Activated naive CD8-positive, alpha-beta T cell treated with anti-CD3 and anti-CD28 coated beads, Interleukin-2, amount 10 ng/mL, durations not matched to agents 7 days and 5 days (primary cell): ENCODE measurements at regions not wholly inside any gene's neighbourhood (a gene's known extent, or its start where the extent isn't known, plus 50 kb on each side); places are given as distances from the start of the nearest gene placed in this dataset.
"Not testable (repeated sequence)": the region's sequence is repeated elsewhere in the genome, so short reads cannot be mapped to it uniquely, and the experiment has no call there.

Source experiments
- ATAC-seq: fragments of 150-1000 bp; cut with Tn5 transposase; one replicate; pipeline ENCODE4 v1.10.0; 2021; ENCODE audit warnings: low read depth, moderate library complexity
- POLR2A ChIA-PET: fragments of 350-600 bp; sonication (Branson Sonifier 250); formaldehyde crosslinking; loops from one replicate; lab custom pipeline; 2021; ENCODE audit warnings: antibody characterized with exemption; lab: Charles Lee
- DNase-seq: peaks from one replicate; pipeline ENCODE4 v3.0.0; 2021
- H3K27ac Mint-ChIP-seq: one replicate; pipeline ENCODE4 v1.8.0; 2022; ENCODE audit warnings: mild to moderate bottlenecking, mixed read lengths
- H3K27me3 Mint-ChIP-seq: one replicate; pipeline ENCODE4 v1.8.0; 2022; ENCODE audit warnings: mild to moderate bottlenecking, moderate library complexity, mixed read lengths
- H3K36me3 Mint-ChIP-seq: one replicate; pipeline ENCODE4 v1.8.0; 2021; ENCODE audit warnings: mild to moderate bottlenecking, mixed read lengths
- H3K4me1 Mint-ChIP-seq: one replicate; pipeline ENCODE4 v1.8.0; 2021; ENCODE audit warnings: mixed read lengths
- H3K4me3 Mint-ChIP-seq: one replicate; pipeline ENCODE4 v1.8.0; 2022; ENCODE audit warnings: mild to moderate bottlenecking, moderate library complexity, mixed read lengths
- H3K9me3 Mint-ChIP-seq: one replicate; pipeline ENCODE4 v1.8.0; 2021; ENCODE audit warnings: mixed read lengths

DNA sequence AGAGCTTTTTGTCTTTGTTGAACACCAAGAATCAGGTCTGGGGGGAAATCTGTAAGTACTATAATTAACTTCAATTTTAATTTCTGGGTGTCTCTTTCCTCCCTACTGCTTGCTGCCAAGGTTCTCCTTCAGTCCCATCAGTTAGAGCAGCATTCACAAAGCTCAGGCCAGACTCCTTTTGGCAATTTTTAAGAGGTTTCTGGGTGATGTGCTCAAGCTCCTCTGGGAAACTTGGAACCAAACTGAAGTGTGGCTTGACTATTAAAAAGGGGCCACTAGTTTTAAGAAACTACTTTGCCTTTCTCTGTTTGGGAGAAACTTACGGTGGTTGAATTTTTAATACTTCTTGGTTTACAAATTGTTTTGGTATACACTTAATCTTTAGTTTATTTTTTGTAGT, 227.7 kb upstream of the SOX2 start:
- DNase-seq (no peak), ATAC-seq (no peak)
- POLR2A ChIA-PET, result no interaction called here
- H3K4me1 Mint-ChIP-seq, result no peaks in the 10 kb centered on the region
- no peak overlapping the region for H3K4me3 Mint-ChIP-seq
- no peaks in the 10 kb centered on the region for H3K27me3 Mint-ChIP-seq
- no peak overlapping the region for H3K27ac Mint-ChIP-seq
- no peaks in the 10 kb centered on the region for H3K36me3 Mint-ChIP-seq
- H3K9me3 Mint-ChIP-seq, result peaks cover 9% of the 10 kb centered on the region

GRCh38 chr3:181475146-181475545, 236.6 kb upstream of the SOX2 start:
- H3K27me3 Mint-ChIP-seq, H3K4me1 Mint-ChIP-seq, H3K4me3 Mint-ChIP-seq, POLR2A ChIA-PET, DNase-seq, ATAC-seq, H3K36me3 Mint-ChIP-seq, H3K27ac Mint-ChIP-seq: not testable (repeated sequence)
- peaks cover 21% of the 10 kb centered on the region for H3K9me3 Mint-ChIP-seq

GRCh38 chr3:181470349-181470748, 241.4 kb upstream of the SOX2 start:
- Mint-ChIP-seq H3K9me3 (peaks cover 15% of the 10 kb centered on the region), H3K4me3 (no peak overlapping the region), H3K36me3 (no peaks in the 10 kb centered on the region), H3K4me1 (no peaks in the 10 kb centered on the region), H3K27me3 (no peaks in the 10 kb centered on the region), H3K27ac (no peak overlapping the region)
- ATAC-seq (no peak), DNase-seq (no peak)
- POLR2A ChIA-PET, result no interaction called here

- Mint-ChIP-seq H3K27ac (no peak overlapping the region), H3K9me3 (no peaks in the 10 kb centered on the region), H3K4me3 (no peak overlapping the region), H3K27me3 (no peaks in the 10 kb centered on the region), H3K4me1 (no peaks in the 10 kb centered on the region), H3K36me3 (no peaks in the 10 kb centered on the region)
- POLR2A ChIA-PET, result no interaction called here
- DNase-seq (no peak), ATAC-seq (no peak)
These were observed 247.6 kb upstream of the SOX2 start for GRCh38 chr3:181464033-181464694.

- H3K4me1 Mint-ChIP-seq, result no peaks in the 10 kb centered on the region
These were observed 250.3 kb upstream of the SOX2 start for GRCh38 chr3:181461381-181461780.

DNA sequence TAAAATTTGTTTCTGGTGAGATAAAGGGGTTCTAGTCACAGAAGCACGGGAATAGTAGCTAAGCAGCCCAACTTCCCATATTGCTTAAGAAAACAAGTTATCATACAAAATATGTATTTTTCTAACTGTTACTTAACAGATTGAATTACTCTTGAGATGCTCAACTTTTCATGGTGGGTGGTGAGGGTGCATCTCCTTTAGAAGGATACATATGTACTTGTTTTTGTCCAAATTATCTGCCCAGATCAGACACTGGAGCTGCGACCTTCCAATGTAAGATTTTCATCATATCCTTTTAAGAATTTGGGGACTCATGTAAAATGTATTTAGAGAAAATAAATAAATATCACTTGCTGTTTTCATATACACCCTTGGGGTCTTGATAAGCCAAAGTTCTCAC, 252.2 kb upstream of the SOX2 start:
- POLR2A ChIA-PET, result no interaction called here
- Mint-ChIP-seq H3K27ac (no peak overlapping the region), H3K27me3 (no peaks in the 10 kb centered on the region), H3K9me3 (no peaks in the 10 kb centered on the region), H3K4me3 (no peak overlapping the region), H3K4me1 (no peaks in the 10 kb centered on the region), H3K36me3 (no peaks in the 10 kb centered on the region)
- DNase-seq (no peak), ATAC-seq (no peak)

More at GRCh38 chr3:181461381-181461780, 250.3 kb upstream of the SOX2 start:
- DNase-seq (no peak), ATAC-seq (no peak)
- Mint-ChIP-seq H3K27ac (no peak overlapping the region), H3K4me3 (no peak overlapping the region), H3K9me3 (no peaks in the 10 kb centered on the region), H3K36me3 (no peaks in the 10 kb centered on the region), H3K27me3 (no peaks in the 10 kb centered on the region)
- POLR2A ChIA-PET, result no interaction called here

DNA sequence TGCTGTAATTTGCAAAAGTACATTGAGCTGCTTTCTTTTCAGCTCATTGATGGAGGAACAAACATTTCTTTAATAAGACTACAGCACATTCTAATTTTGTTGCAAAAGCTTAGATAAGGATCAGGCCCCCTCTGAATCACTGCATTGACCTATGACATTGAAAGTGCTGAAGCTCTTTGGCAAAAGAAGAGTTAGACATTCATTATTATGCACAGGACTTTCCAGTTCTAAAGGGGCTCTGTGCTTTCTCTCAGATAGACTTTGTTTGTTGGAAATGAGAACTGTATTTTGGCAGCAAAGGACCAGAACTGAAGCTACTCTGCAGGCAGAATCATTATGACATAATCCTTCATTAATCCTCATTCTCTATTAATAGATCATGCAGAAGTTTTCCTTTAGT, 252.9 kb upstream of the SOX2 start:
- DNase-seq (no peak), ATAC-seq (no peak)
- H3K4me3 Mint-ChIP-seq, result no peak overlapping the region
- H3K27me3 Mint-ChIP-seq, result no peaks in the 10 kb centered on the region
- H3K4me1 Mint-ChIP-seq, result no peaks in the 10 kb centered on the region
- no peak overlapping the region for H3K27ac Mint-ChIP-seq
- no peaks in the 10 kb centered on the region for H3K36me3 Mint-ChIP-seq
- POLR2A ChIA-PET, result no interaction called here
- H3K9me3 Mint-ChIP-seq, result no peaks in the 10 kb centered on the region

DNA sequence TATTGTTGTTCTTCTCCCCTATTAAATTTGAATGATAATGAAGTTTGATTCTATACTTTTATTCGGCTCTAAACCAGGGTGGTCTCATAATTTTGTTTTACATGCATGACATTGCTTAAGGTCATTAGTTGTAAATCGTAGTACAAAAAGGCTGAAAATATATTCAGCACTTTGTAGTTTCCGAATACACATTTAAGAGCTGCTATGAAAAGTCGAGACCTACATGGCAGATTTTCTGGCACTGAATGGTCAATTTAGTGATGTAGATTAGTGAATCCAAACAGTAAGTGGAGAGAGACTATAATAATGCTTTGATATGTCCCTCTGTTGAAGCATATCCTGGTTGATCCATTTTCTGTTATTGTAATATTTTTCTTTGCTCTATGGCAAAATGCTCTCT, 254.0 kb upstream of the SOX2 start:
- Mint-ChIP-seq H3K36me3 (no peaks in the 10 kb centered on the region), H3K27me3 (no peaks in the 10 kb centered on the region), H3K9me3 (no peaks in the 10 kb centered on the region), H3K4me3 (no peak overlapping the region), H3K4me1 (no peaks in the 10 kb centered on the region), H3K27ac (no peak overlapping the region)
- POLR2A ChIA-PET, result no interaction called here
- ATAC-seq (no peak), DNase-seq (no peak)

- H3K27me3 Mint-ChIP-seq, result no peaks in the 10 kb centered on the region
- H3K9me3 Mint-ChIP-seq, result no peaks in the 10 kb centered on the region
- DNase-seq (no peak), ATAC-seq (no peak)
- H3K4me3 Mint-ChIP-seq, result no peak overlapping the region
- no peaks in the 10 kb centered on the region for H3K36me3 Mint-ChIP-seq
- no peak overlapping the region for H3K27ac Mint-ChIP-seq
- no peaks in the 10 kb centered on the region for H3K4me1 Mint-ChIP-seq
- POLR2A ChIA-PET, result no interaction called here
These were observed 254.5 kb upstream of the SOX2 start for GRCh38 chr3:181457190-181457589.

GRCh38 chr3:181455276-181455675, 256.4 kb upstream of the SOX2 start:
- ATAC-seq (no peak), DNase-seq (no peak)
- no peaks in the 10 kb centered on the region for H3K4me1 Mint-ChIP-seq
- peaks cover 2% of the 10 kb centered on the region for H3K9me3 Mint-ChIP-seq
- no peak overlapping the region for H3K27ac Mint-ChIP-seq
- no peak overlapping the region for H3K4me3 Mint-ChIP-seq
- H3K27me3 Mint-ChIP-seq, result no peaks in the 10 kb centered on the region
- no peaks in the 10 kb centered on the region for H3K36me3 Mint-ChIP-seq
- POLR2A ChIA-PET, result no interaction called here

DNA sequence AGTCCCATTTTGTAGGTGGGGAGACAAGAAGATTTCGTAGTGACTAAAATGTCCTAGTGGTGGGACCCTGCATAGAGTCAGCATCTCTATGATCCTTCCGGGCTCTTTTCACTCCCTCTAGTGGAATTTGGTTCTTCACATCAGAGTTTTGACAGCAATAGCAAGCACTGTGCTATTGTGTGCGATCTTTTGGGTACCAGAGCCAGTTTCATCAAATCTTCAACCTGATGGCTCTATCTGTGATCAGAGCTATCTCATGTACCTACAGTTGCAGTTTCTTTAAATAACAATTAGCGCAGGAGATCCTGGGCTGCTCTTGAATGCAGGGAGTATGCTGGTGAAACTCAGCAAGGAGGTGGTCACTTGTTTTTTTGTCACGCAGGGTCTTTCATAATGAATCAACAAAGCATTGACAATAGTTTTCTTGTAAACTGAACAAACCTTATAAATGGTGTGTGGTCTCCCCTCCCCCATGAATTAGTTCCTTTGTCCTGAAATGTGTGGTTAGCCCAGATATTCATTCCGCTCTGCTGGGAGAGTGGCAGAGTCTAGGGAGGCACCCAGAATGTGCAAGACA, 257.2 kb upstream of the SOX2 start:
- DNase-seq, result no peak
- Mint-ChIP-seq H3K27me3 (no peaks in the 10 kb centered on the region), H3K4me3 (no peak overlapping the region), H3K4me1 (no peaks in the 10 kb centered on the region), H3K36me3 (no peaks in the 10 kb centered on the region), H3K27ac (no peak overlapping the region), H3K9me3 (peaks cover 2% of the 10 kb centered on the region)
- POLR2A ChIA-PET, result no interaction called here
- ATAC-seq, result no peak

DNA sequence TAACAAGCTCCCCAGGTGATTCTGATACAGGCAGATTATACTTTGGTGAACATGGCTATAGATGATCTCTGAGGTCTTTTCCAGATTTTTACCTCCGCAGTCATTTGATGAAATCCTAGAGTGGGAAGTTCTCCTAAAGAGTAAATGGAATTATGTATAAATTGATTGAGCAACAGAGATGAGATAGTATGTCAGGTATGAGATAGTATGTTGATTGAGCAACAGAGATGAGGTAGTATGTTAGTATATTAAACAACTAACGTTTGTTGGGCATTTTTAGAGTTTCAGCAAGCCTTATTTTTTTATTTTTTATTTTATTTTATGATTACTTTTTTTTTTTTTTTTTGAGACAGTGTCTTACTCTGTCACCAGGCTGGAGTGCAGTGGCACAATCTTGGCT, 265.0 kb upstream of the SOX2 start:
- Mint-ChIP-seq H3K4me3 (no peak overlapping the region), H3K9me3 (peaks cover 4% of the 10 kb centered on the region), H3K27me3 (no peaks in the 10 kb centered on the region), H3K4me1 (no peaks in the 10 kb centered on the region), H3K36me3 (no peaks in the 10 kb centered on the region), H3K27ac (no peak overlapping the region)
- no peak for ATAC-seq
- POLR2A ChIA-PET, result no interaction called here
- no peak for DNase-seq

- Mint-ChIP-seq H3K27ac (no peak overlapping the region), H3K4me1 (no peaks in the 10 kb centered on the region), H3K36me3 (no peaks in the 10 kb centered on the region), H3K27me3 (no peaks in the 10 kb centered on the region), H3K4me3 (no peak overlapping the region), H3K9me3 (peaks cover 1% of the 10 kb centered on the region)
- DNase-seq (no peak), ATAC-seq (no peak)
- POLR2A ChIA-PET, result no interaction called here
These were observed 269.7 kb upstream of the SOX2 start for GRCh38 chr3:181442066-181442465.

DNA sequence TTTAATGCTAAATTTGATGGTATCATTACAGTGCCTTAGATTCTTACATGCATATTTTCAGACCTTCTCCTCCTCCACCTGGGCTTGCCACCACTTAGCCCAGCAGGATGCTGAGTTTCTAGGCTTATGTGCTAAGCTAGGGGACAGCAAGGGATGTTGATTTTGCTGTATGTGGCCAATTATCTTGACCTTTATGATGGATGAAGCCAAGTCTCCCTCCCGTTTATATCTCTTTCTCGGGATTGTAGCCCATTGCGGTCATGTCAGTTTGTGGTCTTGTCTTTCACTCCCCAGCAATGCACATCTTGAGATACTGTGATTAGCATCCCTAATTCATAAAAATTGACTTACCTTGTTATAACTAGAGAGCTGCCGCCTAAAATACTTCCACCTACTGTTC, 278.7 kb upstream of the SOX2 start:
- Mint-ChIP-seq H3K4me3 (no peak overlapping the region), H3K36me3 (no peaks in the 10 kb centered on the region), H3K27ac (no peak overlapping the region), H3K4me1 (no peaks in the 10 kb centered on the region), H3K9me3 (peaks cover 2% of the 10 kb centered on the region), H3K27me3 (no peaks in the 10 kb centered on the region)
- no peak for DNase-seq
- POLR2A ChIA-PET, result no interaction called here
- ATAC-seq, result no peak
